Mammary epithelial cell (primary cell): ENCODE measurements at regions not wholly inside any gene's neighbourhood (a gene's known extent, or its start where the extent isn't known, plus 50 kb on each side); places are given as distances from the start of the nearest gene placed in this dataset.

Source experiments
- CTCF ChIP-seq, 2 donors: IDR thresholded peaks in 1 of 2; conservative IDR thresholded peaks in 1 of 2; 2 replicates each; pipeline ENCODE4 v1.5.1; 2011 to 2012; ENCODE audit warnings: inconsistent platforms in 2 of 2, low read length in 2 of 2, mild to moderate bottlenecking in 2 of 2, control low read depth in 1 of 2, low read depth in 1 of 2; ENCODE audit not compliant: insufficient read depth in 1 of 2; ENCODE audit errors: extremely low read depth in 1 of 2
- EZH2 ChIP-seq: IDR thresholded peaks from 2 replicates; pipeline ENCODE4 v1.6.1; 2012; ENCODE audit warnings: low read length, inconsistent platforms, borderline replicate concordance

DNA sequence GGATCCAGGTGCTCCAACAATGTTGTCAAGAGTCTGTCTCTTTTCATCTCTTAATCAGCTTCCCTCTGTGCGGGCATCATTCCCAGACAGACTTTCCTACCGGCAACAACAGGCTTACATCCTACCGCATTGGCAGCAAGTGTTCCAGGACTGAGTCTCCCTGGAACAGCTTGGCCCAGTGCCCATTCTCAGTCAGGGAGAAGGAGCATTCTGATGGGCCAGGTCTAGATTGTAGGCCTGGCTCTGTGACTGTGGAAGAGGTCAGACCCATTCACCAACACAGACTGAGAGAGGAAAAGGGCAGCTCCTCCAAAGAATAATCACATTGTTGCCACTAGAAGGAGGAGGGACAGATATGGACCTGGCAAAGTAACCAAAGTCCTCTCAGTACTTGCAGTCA is 68.1 kb upstream of the TMEM132E start:
- TF ChIP-seq CTCF (conservative IDR thresholded peaks at IDR 0.05 in 1 of 2, IDR thresholded peaks at IDR 0.05 in 1 of 2; ENCODE audit: extremely low read depth in 1 of 2, insufficient read depth in 1 of 2, low read depth in 1 of 2, low read length in 2 of 2) = no peak
- no peak for TF ChIP-seq EZH2
